ENCODE measurements at regions not wholly inside any gene's neighbourhood (a gene's known extent, or its start where the extent isn't known, plus 50 kb on each side); places are given as distances from the start of the nearest gene placed in this dataset.

DNA sequence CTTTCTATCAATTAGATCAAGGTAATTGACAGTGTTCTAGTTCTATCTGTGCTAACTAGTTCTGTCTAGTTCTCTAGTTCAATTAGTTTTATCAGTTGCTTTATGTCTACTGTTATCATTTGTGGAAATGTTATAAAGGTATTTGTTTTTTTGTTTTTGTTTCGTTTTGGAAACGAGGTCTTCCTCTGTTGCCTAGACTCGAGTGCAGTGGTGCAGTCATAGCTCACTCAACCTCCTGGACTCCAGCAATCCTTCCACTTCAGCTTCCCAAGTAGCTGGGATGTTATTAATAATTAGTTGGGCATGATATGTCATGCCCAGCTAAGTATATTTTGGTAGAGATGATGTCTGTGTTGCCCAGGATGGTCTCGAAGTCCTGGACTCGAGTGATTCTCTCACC is 1682.8 kb upstream of the LRRTM1 start:
- no peak for DNase-seq

- DNase-seq = no peak
Measured at GRCh38 chr2:81984969-81985637, 1680.6 kb upstream of the LRRTM1 start.

DNA sequence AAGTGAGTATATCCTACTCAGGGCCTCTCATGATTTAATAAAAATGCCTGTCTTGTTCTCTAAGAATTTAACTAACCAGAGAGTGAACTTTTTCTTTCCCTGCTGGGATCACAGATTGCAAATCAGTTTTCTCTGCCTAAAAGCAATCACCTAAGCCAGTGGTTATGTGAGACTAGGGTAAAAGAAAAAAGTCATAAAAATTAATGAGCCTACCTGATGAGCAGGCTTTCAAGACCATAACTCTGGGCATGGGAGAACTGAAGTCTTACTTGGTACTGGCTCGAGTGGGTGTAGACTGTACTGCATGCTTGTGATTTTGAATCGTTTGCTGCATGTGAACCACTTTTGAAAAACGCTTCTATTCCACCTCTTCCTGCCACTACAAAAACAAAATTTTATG is 1677.0 kb upstream of the LRRTM1 start:
- no peak for DNase-seq

DNA sequence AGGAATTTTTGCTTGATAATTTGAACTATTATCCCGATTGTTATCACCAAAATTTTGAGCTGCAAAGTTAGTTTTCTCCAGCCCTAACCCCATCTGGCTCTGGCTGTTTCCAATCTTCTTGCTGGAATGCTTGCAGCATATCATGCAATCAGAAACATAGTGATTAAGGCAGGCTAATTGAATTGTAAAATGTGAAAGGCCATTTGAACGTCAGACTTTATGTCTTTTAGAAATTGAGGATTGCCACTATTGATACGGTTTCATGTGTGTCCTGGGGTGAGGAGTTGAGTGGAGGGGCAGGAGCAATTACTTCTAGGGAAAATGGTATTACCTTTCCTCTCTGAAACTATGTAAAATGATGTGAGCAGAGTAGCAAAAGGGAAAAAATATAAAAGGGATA is 1674.5 kb upstream of the LRRTM1 start:
- no peak for DNase-seq

DNA sequence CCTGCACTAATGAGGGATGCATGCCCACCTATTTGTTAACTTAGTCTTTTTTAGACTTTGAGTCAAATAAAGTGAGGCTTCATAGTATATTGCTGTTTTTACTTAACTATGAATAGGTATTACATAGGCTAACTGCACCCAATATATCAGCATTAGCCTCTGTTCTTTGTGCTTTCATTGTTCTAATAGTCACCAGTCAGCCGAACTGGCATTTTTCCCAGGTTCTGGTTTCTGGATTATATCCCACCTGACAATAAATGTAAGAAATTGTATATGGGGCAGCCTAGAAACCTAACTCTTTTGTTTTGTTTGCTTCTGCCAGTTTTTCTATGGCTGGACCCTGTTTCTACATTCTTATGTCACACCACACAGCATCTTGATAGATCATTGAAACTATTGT is 1672.4 kb upstream of the LRRTM1 start:
- DNase-seq = no peak

DNA sequence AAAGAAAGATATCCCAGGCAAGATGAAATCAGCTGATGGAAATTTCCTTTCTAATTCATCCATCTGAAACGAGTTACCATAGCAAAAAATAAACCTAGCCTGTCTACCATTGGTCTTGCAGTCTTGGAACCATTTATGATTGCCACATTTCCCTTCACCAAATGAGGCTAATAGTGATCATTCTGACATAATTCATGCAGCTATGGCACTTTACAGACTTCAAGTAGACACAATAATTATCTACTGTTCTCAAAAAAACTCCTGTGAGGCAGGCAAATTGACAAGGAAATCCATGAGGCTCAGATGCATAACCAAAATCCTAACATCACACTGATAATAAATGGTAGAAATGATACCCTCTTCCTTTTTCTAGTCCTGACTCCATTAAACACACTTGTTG is 1669.7 kb upstream of the LRRTM1 start:
- DNase-seq = no peak

DNA sequence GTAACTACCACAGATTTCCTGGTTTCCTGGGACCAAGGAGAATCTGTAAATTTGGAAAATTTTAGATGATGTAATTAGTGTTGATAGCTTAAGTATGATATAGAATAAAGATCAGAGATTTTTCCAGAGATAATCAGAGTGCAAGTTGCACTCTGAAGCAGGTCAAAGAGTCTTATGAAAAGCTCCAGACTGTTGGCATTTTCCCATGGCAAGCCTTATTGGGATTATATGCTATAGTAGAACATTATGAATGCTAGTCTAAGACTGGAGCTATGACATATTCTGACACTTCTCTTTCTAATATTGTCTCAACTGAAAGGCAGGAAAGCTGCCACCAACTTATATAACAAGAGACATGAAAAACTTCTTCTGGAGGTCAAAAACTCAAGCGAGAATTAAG is 1638.3 kb upstream of the LRRTM1 start:
- DNase-seq = no peak

DNA sequence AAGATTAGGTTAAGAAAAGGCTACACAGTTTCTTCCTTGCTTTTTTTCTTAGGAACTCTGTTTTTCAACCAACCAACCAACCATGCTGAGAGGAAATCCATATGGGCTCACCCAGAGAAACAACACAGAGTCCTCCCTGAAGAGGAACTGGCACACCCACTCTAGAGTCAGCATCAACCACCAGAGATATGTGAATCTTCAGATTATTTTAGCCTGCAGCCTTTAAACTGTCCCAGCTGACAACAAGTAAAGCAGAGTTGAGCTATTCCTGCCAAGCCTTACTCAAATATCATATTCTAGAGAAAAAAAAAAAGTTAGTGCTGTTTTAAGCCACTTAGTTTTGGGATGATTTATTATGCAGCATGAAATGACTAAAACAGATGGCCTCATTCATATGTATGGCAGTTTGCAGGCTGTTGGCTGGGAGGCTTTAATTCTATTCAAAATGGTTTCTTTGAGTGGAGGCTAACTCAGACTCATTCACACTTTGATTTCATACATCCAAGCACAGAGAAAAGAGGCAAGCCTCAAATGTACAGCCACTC is 1637.7 kb upstream of the LRRTM1 start:
- peak; percentile 1 for DNase-seq

GRCh38 chr2:81940266-81940955 is 1635.9 kb upstream of the LRRTM1 start:
- no peak for DNase-seq

DNA sequence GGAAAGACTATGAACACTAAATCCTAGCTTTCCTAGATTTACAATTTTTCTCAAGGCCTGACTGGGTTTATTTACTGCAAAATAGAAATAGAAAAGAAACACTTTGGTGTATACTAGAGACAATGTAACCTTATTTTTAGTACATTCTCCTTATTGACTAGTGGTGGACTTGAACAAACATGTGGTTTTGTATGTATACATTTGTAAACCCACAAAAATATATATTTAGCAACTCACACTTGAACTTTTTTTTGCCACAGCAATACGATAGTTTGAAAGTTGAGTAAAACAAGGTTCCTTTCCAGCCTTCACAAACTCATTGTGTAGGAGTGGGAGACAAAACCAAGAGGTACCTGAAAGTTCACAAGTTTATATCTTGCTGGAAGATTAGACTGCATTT is 1633.4 kb upstream of the LRRTM1 start:
- DNase-seq = no peak

DNA sequence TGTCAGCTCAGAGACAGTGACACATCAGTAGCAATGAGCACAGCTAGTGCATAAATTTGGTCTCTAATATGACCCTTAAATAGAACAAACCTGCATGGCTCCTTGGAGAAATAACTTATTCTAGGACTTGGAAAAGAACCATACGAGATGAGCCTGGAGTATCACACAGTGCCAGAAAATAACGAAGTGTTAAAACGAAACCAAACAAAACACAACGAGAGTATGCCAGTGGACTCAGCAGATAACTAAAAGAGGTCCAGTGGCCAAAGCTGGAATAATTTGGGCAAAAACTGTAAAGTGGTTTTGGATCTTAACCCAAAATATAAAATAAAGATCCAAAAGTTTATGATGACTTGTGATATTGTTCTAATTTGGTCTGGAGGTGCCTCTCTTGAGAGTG is 1599.0 kb upstream of the LRRTM1 start:
- no peak for DNase-seq

- DNase-seq = no peak
Measured at GRCh38 chr2:81901017-81901416, 1596.5 kb upstream of the LRRTM1 start.

DNA sequence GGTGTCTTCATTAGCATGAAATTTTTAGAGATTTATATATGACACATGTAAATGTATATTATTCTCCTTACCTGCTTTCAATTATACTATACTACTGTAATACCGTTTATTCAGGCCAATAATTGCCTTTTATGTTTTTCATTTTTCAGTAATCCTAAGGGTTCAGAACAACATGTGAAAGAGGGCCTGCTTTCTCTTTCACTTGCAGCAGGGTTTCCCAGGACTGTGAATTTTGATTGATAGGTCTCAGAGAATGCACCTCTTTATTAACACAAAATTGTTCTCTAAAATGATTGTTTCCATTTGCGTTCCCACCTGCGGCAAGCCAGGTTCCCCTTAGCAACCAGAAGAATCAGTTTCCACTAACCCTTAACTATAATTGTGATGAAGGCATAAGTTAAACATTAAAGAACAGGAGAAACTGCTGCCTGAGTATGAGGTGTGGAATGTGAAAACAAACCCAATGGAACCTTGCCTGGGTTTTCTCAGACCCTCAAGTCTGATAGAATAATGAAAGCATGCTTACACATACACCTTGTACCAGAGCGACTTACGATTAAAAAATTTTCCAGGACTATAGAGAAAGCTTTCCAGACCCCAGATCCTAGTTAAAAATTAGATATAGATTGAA is 1591.2 kb upstream of the LRRTM1 start:
- DNase-seq = no peak

DNA sequence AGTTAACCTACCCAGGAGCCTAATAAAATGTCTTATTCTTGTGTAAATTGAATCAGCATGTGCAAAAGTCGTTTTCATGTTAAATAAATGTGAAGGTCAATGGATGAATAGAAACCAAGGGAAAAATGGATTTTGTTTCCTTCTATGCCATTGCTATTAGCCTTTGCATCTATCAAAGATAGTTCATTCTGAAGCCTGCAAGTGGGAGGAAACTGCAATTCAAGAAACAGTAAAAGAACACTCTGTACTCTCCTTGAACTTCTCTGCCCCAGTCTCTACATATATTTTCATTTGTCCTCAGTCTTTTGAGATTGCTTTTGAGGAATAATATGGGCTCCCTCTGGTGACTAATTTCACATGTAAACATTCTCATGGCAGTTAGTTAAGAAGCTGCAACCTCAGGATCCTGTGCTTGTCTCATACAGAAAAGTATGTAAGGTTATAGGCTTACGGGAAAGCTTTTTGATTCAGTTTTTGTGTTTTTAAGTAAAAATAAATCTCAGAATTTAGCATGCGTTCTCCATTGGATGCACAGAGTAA is 1590.0 kb upstream of the LRRTM1 start:
- DNase-seq = peak; percentile 7

GRCh38 chr2:81876624-81877023 is 1572.1 kb upstream of the LRRTM1 start:
- no peak for DNase-seq

- DNase-seq = no peak
Measured at GRCh38 chr2:81872006-81872405, 1567.5 kb upstream of the LRRTM1 start.

- no peak for DNase-seq
Measured at GRCh38 chr2:81870119-81870518, 1565.6 kb upstream of the LRRTM1 start.

- no peak for DNase-seq
Measured at GRCh38 chr2:81858998-81859397, 1554.4 kb upstream of the LRRTM1 start.

GRCh38 chr2:81853341-81853740 is 1548.8 kb upstream of the LRRTM1 start:
- DNase-seq = no peak

GRCh38 chr2:81852651-81853050 is 1548.1 kb upstream of the LRRTM1 start:
- no peak for DNase-seq

DNA sequence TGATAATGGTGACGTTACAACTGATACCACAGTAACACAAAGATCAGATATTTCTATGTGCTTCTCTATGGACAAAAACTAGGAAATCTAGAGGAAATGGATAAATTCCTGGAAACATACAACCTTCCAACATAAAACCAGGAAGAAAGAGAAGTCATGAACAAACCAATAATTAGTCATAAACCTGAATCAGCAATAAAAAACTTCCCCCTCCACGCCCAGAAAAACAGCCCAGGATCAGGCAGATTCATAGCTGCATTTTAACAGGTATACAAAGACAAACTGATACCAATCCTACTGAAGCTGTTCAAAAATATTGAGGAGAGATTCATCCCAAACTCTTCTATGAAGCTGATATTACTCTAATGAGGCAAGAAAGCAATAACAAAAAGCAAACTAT is 1535.2 kb upstream of the LRRTM1 start:
- no peak for DNase-seq

GRCh38 chr2:81835321-81836000 is 1530.9 kb upstream of the LRRTM1 start:
- DNase-seq = no peak

- no peak for DNase-seq
Measured at GRCh38 chr2:81786811-81787210, 1482.3 kb upstream of the LRRTM1 start.

All from NCI-H1694 (cell line).